Prostate gland (tissue), 2 donors: ENCODE measurements at regions not wholly inside any gene's neighbourhood (a gene's known extent, or its start where the extent isn't known, plus 50 kb on each side); places are given as distances from the start of the nearest gene placed in this dataset.

Experiments
- DNase-seq: peaks from one replicate; pipeline ENCODE4 v3.0.0-alpha.2; 2019; ENCODE audit warnings: low spot score
- H3K27ac ChIP-seq, 2 donors: fragments of 200-600 bp; sonication (generic); 2 replicates each; pipeline ENCODE4 v1.5.1; 2017 to 2019
- H3K27me3 ChIP-seq: fragments of 200-600 bp; sonication (generic); replicated peaks from 2 replicates; pipeline ENCODE4 v1.5.1; 2019; ENCODE audit not compliant: insufficient read depth
- H3K36me3 ChIP-seq, 2 donors: fragments of 200-600 bp; sonication (generic); 1 replicate in 1 of 2; 2 replicates in 1 of 2; pipeline versions ENCODE4 v1.5.1 to v1.8.1; 2017 to 2019
- H3K4me1 ChIP-seq: fragments of 200-600 bp; sonication (generic); replicated peaks from 2 replicates; pipeline ENCODE4 v1.5.1; 2019
- H3K4me3 ChIP-seq, 2 donors: fragments of 200-600 bp; sonication (generic); 2 replicates each; pipeline ENCODE4 v1.5.1; 2017 to 2019
- H3K9me3 ChIP-seq: fragments of 200-600 bp; sonication (generic); 2 replicates; pipeline ENCODE4 v1.5.1; 2017
- POLR2A ChIP-seq: fragments of 450-650 bp; IDR thresholded peaks from one replicate; pipeline ENCODE4 v1.6.1; 2016; ENCODE audit warnings: antibody characterized with exemption, mild to moderate bottlenecking
- POLR2AphosphoS5 ChIP-seq: sonication (generic); formaldehyde crosslinking; IDR thresholded peaks from one replicate; pipeline ENCODE4 v1.6.1; 2017; ENCODE audit warnings: antibody characterized with exemption
- WGBS: methylation state at CpG from one replicate; pipeline ENCODE4 v1.1.5; 2018; 5-methylcytosine and 5-hydroxymethylcytosine counted together
- intact Hi-C: fragments of 100-400 bp; cut with DNase I; formaldehyde crosslinking; loops from one replicate; pipeline ENCODE4 v1.14.2; 2022
- TF ChIP-seq, protein P1 (sequence below), 4 experiments: fragments of 200-600 bp in 2 of 4; fragments of 450-650 bp in 2 of 4; sonication (generic) in 2 of 4; IDR thresholded peaks; 1 replicate in 3 of 4; 2 replicates in 1 of 4; pipeline ENCODE4 v1.5.1; 2016 to 2019; ENCODE audit warnings: antibody characterized with exemption in 4 of 4, mild to moderate bottlenecking in 2 of 4, moderate library complexity in 2 of 4

GRCh38 chr3:63069806-63070475 lies 194.7 kb upstream of the CADPS start:
- DNase-seq: no peak
- no peaks in the 10 kb centered on the region for H3K4me1 ChIP-seq
- H3K36me3 ChIP-seq: no peaks in the 10 kb centered on the region
- 43% methylated on average over 3 of the region's 3 CpGs for WGBS
- H3K9me3 ChIP-seq: no peaks in the 10 kb centered on the region
- no peak for TF ChIP-seq POLR2AphosphoS5
- TF ChIP-seq, protein P1, sequence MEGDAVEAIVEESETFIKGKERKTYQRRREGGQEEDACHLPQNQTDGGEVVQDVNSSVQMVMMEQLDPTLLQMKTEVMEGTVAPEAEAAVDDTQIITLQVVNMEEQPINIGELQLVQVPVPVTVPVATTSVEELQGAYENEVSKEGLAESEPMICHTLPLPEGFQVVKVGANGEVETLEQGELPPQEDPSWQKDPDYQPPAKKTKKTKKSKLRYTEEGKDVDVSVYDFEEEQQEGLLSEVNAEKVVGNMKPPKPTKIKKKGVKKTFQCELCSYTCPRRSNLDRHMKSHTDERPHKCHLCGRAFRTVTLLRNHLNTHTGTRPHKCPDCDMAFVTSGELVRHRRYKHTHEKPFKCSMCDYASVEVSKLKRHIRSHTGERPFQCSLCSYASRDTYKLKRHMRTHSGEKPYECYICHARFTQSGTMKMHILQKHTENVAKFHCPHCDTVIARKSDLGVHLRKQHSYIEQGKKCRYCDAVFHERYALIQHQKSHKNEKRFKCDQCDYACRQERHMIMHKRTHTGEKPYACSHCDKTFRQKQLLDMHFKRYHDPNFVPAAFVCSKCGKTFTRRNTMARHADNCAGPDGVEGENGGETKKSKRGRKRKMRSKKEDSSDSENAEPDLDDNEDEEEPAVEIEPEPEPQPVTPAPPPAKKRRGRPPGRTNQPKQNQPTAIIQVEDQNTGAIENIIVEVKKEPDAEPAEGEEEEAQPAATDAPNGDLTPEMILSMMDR (IDR thresholded peaks at IDR 0.05): no peak
- no peak for TF ChIP-seq POLR2A
- intact Hi-C loops: no loop called here
- no peaks in the 10 kb centered on the region for H3K27me3 ChIP-seq
- no peak overlapping the region for H3K27ac ChIP-seq
- no peak overlapping the region for H3K4me3 ChIP-seq

- no peak for DNase-seq
- Histone ChIP-seq H3K4me1 (no peaks in the 10 kb centered on the region), H3K36me3 (no peaks in the 10 kb centered on the region), H3K4me3 (no peak overlapping the region), H3K9me3 (no peaks in the 10 kb centered on the region), H3K27ac (no peak overlapping the region), H3K27me3 (no peaks in the 10 kb centered on the region)
- no peak for TF ChIP-seq POLR2A
- TF ChIP-seq POLR2AphosphoS5: no peak
- TF ChIP-seq, protein P1 (IDR thresholded peaks at IDR 0.05): no peak
- intact Hi-C loops: no loop called here
- 91% methylated on average over 1 of the region's 1 CpG for WGBS
Measured at GRCh38 chr3:63070476-63070810, 195.2 kb upstream of the CADPS start.

- Histone ChIP-seq H3K4me1 (no peaks in the 10 kb centered on the region), H3K27me3 (no peaks in the 10 kb centered on the region), H3K4me3 (no peak overlapping the region), H3K27ac (no peak overlapping the region), H3K9me3 (no peaks in the 10 kb centered on the region), H3K36me3 (no peaks in the 10 kb centered on the region)
- intact Hi-C loops: no loop called here
- TF ChIP-seq POLR2AphosphoS5: no peak
- TF ChIP-seq POLR2A: no peak
- TF ChIP-seq, protein P1 (IDR thresholded peaks at IDR 0.05): no peak
- DNase-seq: no peak
- WGBS: 58% methylated on average over 2 of the region's 2 CpGs
Measured at GRCh38 chr3:63076357-63076756, 201.1 kb upstream of the CADPS start.

- Histone ChIP-seq H3K4me3 (no peak overlapping the region), H3K36me3 (no peaks in the 10 kb centered on the region), H3K9me3 (no peaks in the 10 kb centered on the region), H3K27me3 (no peaks in the 10 kb centered on the region), H3K4me1 (no peaks in the 10 kb centered on the region), H3K27ac (no peak overlapping the region)
- TF ChIP-seq POLR2A (no peak), POLR2AphosphoS5 (no peak)
- TF ChIP-seq, protein P1 (IDR thresholded peaks at IDR 0.05): no peak
- no peak for DNase-seq
- intact Hi-C loops: no loop called here
- 65% methylated on average over 2 of the region's 2 CpGs for WGBS
Measured at GRCh38 chr3:63086190-63086589, 191.9 kb upstream of the SYNPR start.

GRCh38 chr3:63089007-63089750 lies 188.9 kb upstream of the SYNPR start:
- TF ChIP-seq, protein P1 (IDR thresholded peaks at IDR 0.05): no peak
- no peak for TF ChIP-seq POLR2A
- TF ChIP-seq POLR2AphosphoS5: no peak
- no peak for DNase-seq
- Histone ChIP-seq H3K27ac (no peak overlapping the region), H3K36me3 (no peaks in the 10 kb centered on the region), H3K4me1 (no peaks in the 10 kb centered on the region), H3K4me3 (no peak overlapping the region), H3K27me3 (no peaks in the 10 kb centered on the region), H3K9me3 (no peaks in the 10 kb centered on the region)
- WGBS: 75% methylated on average over 6 of the region's 6 CpGs
- intact Hi-C loops: no loop called here
